H9 (cell line): ENCODE measurements at regions not wholly inside any gene's neighbourhood (a gene's known extent, or its start where the extent isn't known, plus 50 kb on each side); places are given as distances from the start of the nearest gene placed in this dataset.

Source experiments
- DNase-seq: peaks from one replicate; pipeline ENCODE4 v3.0.0-alpha.2; 2017
- H2AFZ ChIP-seq: one replicate; pipeline ENCODE4 v1.6.1; 2013; ENCODE audit warnings: mild to moderate bottlenecking, low read length, control low read depth, moderate library complexity
- H2AK5ac ChIP-seq: 2 replicates; pipeline ENCODE4 v1.6.1; 2013; ENCODE audit warnings: low read length, control low read depth, mixed read lengths; ENCODE audit not compliant: insufficient read length
- H2BK120ac ChIP-seq: one replicate; pipeline ENCODE4 v1.6.1; 2013; ENCODE audit warnings: low read depth, mild to moderate bottlenecking, low read length, control low read depth, inconsistent platforms; ENCODE audit not compliant: poor library complexity, severe bottlenecking
- H2BK12ac ChIP-seq: 2 replicates; pipeline ENCODE4 v1.6.1; 2013; ENCODE audit warnings: low read length, control low read depth, mixed read lengths, low read depth; ENCODE audit not compliant: insufficient read length
- H2BK15ac ChIP-seq: 2 replicates; pipeline ENCODE4 v1.6.1; 2013; ENCODE audit warnings: low read depth, low read length, control low read depth
- H2BK20ac ChIP-seq: one replicate; pipeline ENCODE4 v1.6.1; 2013; ENCODE audit warnings: low read depth, mild to moderate bottlenecking, low read length, control low read depth, inconsistent platforms; ENCODE audit not compliant: poor library complexity, severe bottlenecking
- H2BK5ac ChIP-seq: 2 replicates; pipeline ENCODE4 v1.6.1; 2013; ENCODE audit warnings: low read length, control low read depth, mixed read lengths; ENCODE audit not compliant: insufficient read length
- H3K14ac ChIP-seq: 2 replicates; pipeline ENCODE4 v1.6.1; 2013; ENCODE audit warnings: low read length, control low read depth; ENCODE audit not compliant: insufficient read depth
- H3K18ac ChIP-seq: 2 replicates; pipeline ENCODE4 v1.6.1; 2013; ENCODE audit warnings: low read depth, mild to moderate bottlenecking, mixed read lengths, low read length, control low read depth; ENCODE audit not compliant: insufficient read length
- H3K23ac ChIP-seq: 2 replicates; pipeline ENCODE4 v1.6.1; 2013; ENCODE audit warnings: low read length, control low read depth, mixed read lengths, low read depth; ENCODE audit not compliant: insufficient read length
- H3K23me2 ChIP-seq: 2 replicates; pipeline ENCODE4 v1.6.1; 2013; ENCODE audit warnings: low read depth, mild to moderate bottlenecking, mixed read lengths, low read length, control low read depth; ENCODE audit not compliant: insufficient read length, poor library complexity, severe bottlenecking
- H3K27ac ChIP-seq: 2 replicates; pipeline ENCODE4 v1.5.1; 2013; ENCODE audit warnings: low read length, control low read depth, mixed read lengths, low read depth; ENCODE audit not compliant: insufficient read length
- H3K27me3 ChIP-seq: 2 replicates; pipeline ENCODE4 v1.6.1; 2013; ENCODE audit warnings: low read length, control low read depth, inconsistent platforms; ENCODE audit not compliant: insufficient read depth
- H3K4ac ChIP-seq: 2 replicates; pipeline ENCODE4 v1.6.1; 2013; ENCODE audit warnings: low read depth, mild to moderate bottlenecking, control low read depth, inconsistent platforms, low read length, moderate library complexity
- H3K4me1 ChIP-seq: 2 replicates; pipeline ENCODE4 v1.6.1; 2013; ENCODE audit warnings: low read length, control low read depth, inconsistent platforms; ENCODE audit not compliant: insufficient read depth
- H3K4me2 ChIP-seq: 2 replicates; pipeline ENCODE4 v1.6.1; 2013; ENCODE audit warnings: low read length, control low read depth, mixed read lengths; ENCODE audit not compliant: insufficient read length, insufficient read depth
- H3K56ac ChIP-seq: 2 replicates; pipeline ENCODE4 v1.6.1; 2013; ENCODE audit warnings: low read depth, mild to moderate bottlenecking, mixed read lengths, low read length, control low read depth; ENCODE audit not compliant: insufficient read length
- H3K79me1 ChIP-seq: 2 replicates; pipeline ENCODE4 v1.6.1; 2013; ENCODE audit warnings: low read depth, mild to moderate bottlenecking, moderate library complexity, low read length, control low read depth, inconsistent platforms; ENCODE audit not compliant: insufficient read depth, poor library complexity, severe bottlenecking
- H3K79me2 ChIP-seq: 2 replicates; pipeline ENCODE4 v1.6.1; 2013; ENCODE audit warnings: low read length, control low read depth, inconsistent platforms; ENCODE audit not compliant: insufficient read depth
- H3K9ac ChIP-seq: 2 replicates; pipeline ENCODE4 v1.6.1; 2013; ENCODE audit warnings: low read length, control low read depth, mixed read lengths; ENCODE audit not compliant: insufficient read length; ENCODE audit errors: extremely low read depth
- H3K9me3 ChIP-seq: one replicate; pipeline ENCODE4 v1.6.1; 2013; ENCODE audit warnings: low read depth, low read length, inconsistent platforms; ENCODE audit not compliant: control insufficient read depth
- H3T11ph ChIP-seq: one replicate; pipeline ENCODE4 v1.6.1; 2013; ENCODE audit warnings: mild to moderate bottlenecking, low read length, control low read depth, inconsistent platforms
- H4K20me1 ChIP-seq: one replicate; pipeline ENCODE4 v1.6.1; 2013; ENCODE audit not compliant: control insufficient read depth, insufficient read length, insufficient read depth
- H4K5ac ChIP-seq: 2 replicates; pipeline ENCODE4 v1.6.1; 2013; ENCODE audit warnings: low read depth, mild to moderate bottlenecking, mixed read lengths, low read length, control low read depth; ENCODE audit not compliant: insufficient read length
- H4K8ac ChIP-seq: replicated peaks from 2 replicates; pipeline ENCODE4 v1.6.1; 2013; ENCODE audit warnings: low read length, control low read depth, mixed read lengths, low read depth; ENCODE audit not compliant: insufficient read length
- H4K91ac ChIP-seq: 2 replicates; pipeline ENCODE4 v1.6.1; 2013; ENCODE audit warnings: low read depth, mild to moderate bottlenecking, moderate library complexity, mixed read lengths, low read length, control low read depth; ENCODE audit not compliant: insufficient read length
- H3K27ac Mint-ChIP-seq, 3 experiments: 2 replicates in 2 of 3; 3 replicates in 1 of 3; pipeline ENCODE4 v1.8.0; 2020 to 2021; ENCODE audit warnings: mixed read lengths in 3 of 3, mild to moderate bottlenecking in 1 of 3, moderate library complexity in 1 of 3
- H3K27me3 Mint-ChIP-seq: 2 replicates; pipeline ENCODE4 v1.8.0; 2021; ENCODE audit warnings: low read depth, mild to moderate bottlenecking, moderate library complexity, mixed read lengths
- H3K36me3 Mint-ChIP-seq, 3 experiments: 2 replicates in 2 of 3; 3 replicates in 1 of 3; pipeline ENCODE4 v1.8.0; 2020 to 2021; ENCODE audit warnings: low read depth in 3 of 3, mixed read lengths in 3 of 3; ENCODE audit not compliant: insufficient read depth in 1 of 3
- H3K4me1 Mint-ChIP-seq, 2 experiments: 2 replicates each; pipeline ENCODE4 v1.8.0; 2020; ENCODE audit warnings: mixed read lengths in 2 of 2
- H3K4me3 Mint-ChIP-seq, 2 experiments: 2 replicates in 1 of 2; 3 replicates in 1 of 2; pipeline ENCODE4 v1.8.0; 2020 to 2021; ENCODE audit warnings: mild to moderate bottlenecking in 2 of 2, mixed read lengths in 2 of 2, moderate library complexity in 1 of 2
- H3K9me3 Mint-ChIP-seq, 2 experiments: 2 replicates in 1 of 2; 3 replicates in 1 of 2; pipeline ENCODE4 v1.8.0; 2020; ENCODE audit warnings: mild to moderate bottlenecking in 2 of 2, mixed read lengths in 2 of 2, moderate library complexity in 1 of 2
- WGBS: extraction: QIAGEN DNeasy Blood & Tissue Kit; methylation state at CpG from one replicate; pipeline ENCODE4 v1.1.7; 2013; ENCODE audit warnings: missing lambda C conversion rate, low lambda C conversion rate, mixed read lengths; ENCODE audit not compliant: insufficient read length; ENCODE audit errors: extremely low coverage; 5-methylcytosine and 5-hydroxymethylcytosine counted together
- TF ChIP-seq, protein P1 (sequence below): fragments of 200-600 bp; sonication (generic); conservative IDR thresholded peaks from 3 replicates; pipeline ENCODE4 v1.8.0; 2021; ENCODE audit warnings: antibody characterized with exemption, mild to moderate bottlenecking

DNA sequence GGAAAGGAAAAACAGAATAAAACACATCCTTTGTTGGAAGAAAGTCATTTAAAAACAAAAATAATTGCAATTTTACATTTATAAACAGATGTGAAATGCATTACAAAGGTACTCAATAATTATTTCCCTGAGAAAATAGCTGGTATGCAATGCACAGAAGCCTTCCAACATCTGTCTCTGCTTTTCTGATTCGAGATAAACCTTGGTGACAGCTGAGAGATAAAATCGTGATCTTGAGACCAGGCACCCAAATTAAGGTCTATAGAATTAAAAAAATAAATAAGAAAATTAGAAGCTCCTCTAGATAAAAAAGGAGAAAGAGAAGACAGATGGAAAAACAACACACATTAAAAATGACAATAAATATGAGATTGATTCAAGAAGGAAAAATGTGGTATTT is 544.0 kb downstream of the SPRY1 start:
- no CpG with 5 or more reads among the region's 2 CpGs for WGBS
- no peak overlapping the region for H2AK5ac ChIP-seq
- no peak overlapping the region for H3K27ac ChIP-seq
- no peaks in the 10 kb centered on the region; the same call in 1 of the 2 replicates for H3K4me1 ChIP-seq
- no peak overlapping the region for H2AFZ ChIP-seq
- H3K27ac Mint-ChIP-seq = no peak overlapping the region
- H3T11ph ChIP-seq = no peak overlapping the region
- H3K9me3 ChIP-seq = no peaks in the 10 kb centered on the region
- H2BK12ac ChIP-seq = no peak overlapping the region
- no peak overlapping the region for H3K4me3 Mint-ChIP-seq
- H3K27me3 ChIP-seq = no peaks in the 10 kb centered on the region
- H3K23me2 ChIP-seq = no peaks in the 10 kb centered on the region
- DNase-seq = no peak
- no peak overlapping the region for H4K8ac ChIP-seq
- no peak overlapping the region for H2BK5ac ChIP-seq
- H3K4ac ChIP-seq = no peak overlapping the region
- H2BK120ac ChIP-seq = no peak overlapping the region
- H3K4me1 Mint-ChIP-seq = peaks cover 2 to 4% of the 10 kb centered on the region in 2 experiments; a peak in 2 of 4 replicates
- TF ChIP-seq, protein P1, sequence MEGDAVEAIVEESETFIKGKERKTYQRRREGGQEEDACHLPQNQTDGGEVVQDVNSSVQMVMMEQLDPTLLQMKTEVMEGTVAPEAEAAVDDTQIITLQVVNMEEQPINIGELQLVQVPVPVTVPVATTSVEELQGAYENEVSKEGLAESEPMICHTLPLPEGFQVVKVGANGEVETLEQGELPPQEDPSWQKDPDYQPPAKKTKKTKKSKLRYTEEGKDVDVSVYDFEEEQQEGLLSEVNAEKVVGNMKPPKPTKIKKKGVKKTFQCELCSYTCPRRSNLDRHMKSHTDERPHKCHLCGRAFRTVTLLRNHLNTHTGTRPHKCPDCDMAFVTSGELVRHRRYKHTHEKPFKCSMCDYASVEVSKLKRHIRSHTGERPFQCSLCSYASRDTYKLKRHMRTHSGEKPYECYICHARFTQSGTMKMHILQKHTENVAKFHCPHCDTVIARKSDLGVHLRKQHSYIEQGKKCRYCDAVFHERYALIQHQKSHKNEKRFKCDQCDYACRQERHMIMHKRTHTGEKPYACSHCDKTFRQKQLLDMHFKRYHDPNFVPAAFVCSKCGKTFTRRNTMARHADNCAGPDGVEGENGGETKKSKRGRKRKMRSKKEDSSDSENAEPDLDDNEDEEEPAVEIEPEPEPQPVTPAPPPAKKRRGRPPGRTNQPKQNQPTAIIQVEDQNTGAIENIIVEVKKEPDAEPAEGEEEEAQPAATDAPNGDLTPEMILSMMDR = no peak
- no peak overlapping the region for H2BK15ac ChIP-seq
- no peaks in the 10 kb centered on the region for H3K79me2 ChIP-seq
- no peak overlapping the region for H3K18ac ChIP-seq
- H3K9me3 Mint-ChIP-seq = no peaks in the 10 kb centered on the region
- no peaks in the 10 kb centered on the region for H3K27me3 Mint-ChIP-seq
- no peak overlapping the region for H3K9ac ChIP-seq
- H3K79me1 ChIP-seq = no peaks in the 10 kb centered on the region
- no peak overlapping the region for H3K14ac ChIP-seq
- H4K91ac ChIP-seq = no peak overlapping the region
- H3K36me3 Mint-ChIP-seq = no peaks in the 10 kb centered on the region
- no peak overlapping the region for H2BK20ac ChIP-seq
- H4K20me1 ChIP-seq = no peaks in the 10 kb centered on the region
- no peak overlapping the region for H3K56ac ChIP-seq
- no peak overlapping the region for H3K23ac ChIP-seq
- H3K4me2 ChIP-seq = no peak overlapping the region
- H4K5ac ChIP-seq = no peak overlapping the region
